HepG2 (cell line): ENCODE measurements at regions not wholly inside any gene's neighbourhood (a gene's known extent, or its start where the extent isn't known, plus 50 kb on each side); places are given as distances from the start of the nearest gene placed in this dataset.

ENCODE experiments used
- ATAC-seq: fragments of 200-7000 bp; cut with Tn5 transposase; 3 replicates; pipeline ENCODE4 v1.9.1; 2020; ENCODE audit warnings: mild to moderate bottlenecking, moderate library complexity
- BruUV-seq: library from RNA; stranded (reverse); fragments of 400-500 nt; replicated peaks from 2 replicates; lab custom pipeline; 2021; lab: Mats Ljungman, UMichigan
- CTCF ChIA-PET: fragments of 300-600 bp; formaldehyde crosslinking; extraction: SDS; loops from one replicate; lab custom pipeline; 2021; ENCODE audit warnings: low total read pairs, inconsistent platforms, low intra/inter-chr PET ratio; lab: Yijun Ruan, JAX
- POLR2A ChIA-PET: fragments of 350-600 bp; sonication (Branson Sonifier 250); formaldehyde crosslinking; loops from one replicate; lab custom pipeline; 2020; ENCODE audit warnings: antibody characterized with exemption, inconsistent platforms; lab: Yijun Ruan, JAX
- DNase-seq: peaks from one replicate; pipeline ENCODE4 v3.0.0-alpha.2; 2015; ENCODE audit warnings: low spot score
- FAIRE-seq: peaks from 3 replicates; lab custom pipeline; 2011; peaks lifted over from hg19 to GRCh38; lab: Jason Lieb, UNC
- H2AFZ ChIP-seq: one replicate; pipeline ENCODE4 v1.6.1; 2011; ENCODE audit warnings: low read length, inconsistent platforms
- H3K27ac ChIP-seq: fragments of 300-600 bp; 3 replicates; pipeline ENCODE4 v1.8.0; 2011; ENCODE audit warnings: mixed run types, mild to moderate bottlenecking, mixed read lengths, low read length, inconsistent platforms; ENCODE audit not compliant: insufficient read depth; ENCODE audit errors: extremely low read length
- H3K27me3 ChIP-seq, 2 experiments: fragments of 200-600 bp in 1 of 2; 2 replicates in 1 of 2; 3 replicates in 1 of 2; pipeline versions ENCODE4 v1.6.0 to v1.8.0; 2011; ENCODE audit warnings: low read length in 2 of 2, mild to moderate bottlenecking in 2 of 2, moderate library complexity in 2 of 2, inconsistent platforms in 1 of 2; ENCODE audit not compliant: insufficient read depth in 2 of 2, control insufficient read depth in 1 of 2
- H3K36me3 ChIP-seq, 2 experiments: fragments of 200-600 bp in 1 of 2; replicated peaks in 1 of 2; 2 replicates in 1 of 2; 3 replicates in 1 of 2; pipeline versions ENCODE4 v1.5.1 to v1.8.0; 2011; ENCODE audit warnings: low read length in 2 of 2, inconsistent platforms in 1 of 2; ENCODE audit not compliant: insufficient read depth in 2 of 2, control insufficient read depth in 1 of 2
- H3K4me1 ChIP-seq: 2 replicates; pipeline ENCODE4 v1.5.1; 2012; ENCODE audit warnings: low read length, inconsistent platforms; ENCODE audit not compliant: insufficient read depth
- H3K4me2 ChIP-seq: 2 replicates; pipeline ENCODE4 v1.6.0; 2011; ENCODE audit warnings: low read depth, low read length, inconsistent platforms
- H3K4me3 ChIP-seq, 3 experiments: fragments of 200-600 bp in 1 of 3; sonication (generic), shearing (Covaris generic) in 1 of 3; replicated peaks in 1 of 3; 2 replicates each; pipeline ENCODE4 v1.5.1; 2011 to 2016; ENCODE audit warnings: low read length in 3 of 3, inconsistent platforms in 2 of 3, low read depth in 2 of 3, mild to moderate bottlenecking in 2 of 3, control low read depth in 1 of 3, mixed read lengths in 1 of 3; ENCODE audit not compliant: insufficient read depth in 1 of 3
- H3K79me2 ChIP-seq: one replicate; pipeline ENCODE4 v1.6.1; 2011; ENCODE audit warnings: low read length, inconsistent platforms; ENCODE audit not compliant: insufficient read depth
- H3K9ac ChIP-seq: 2 replicates; pipeline ENCODE4 v1.6.0; 2011; ENCODE audit warnings: mild to moderate bottlenecking, low read depth, low read length, inconsistent platforms; ENCODE audit not compliant: insufficient read depth
- H3K9me3 ChIP-seq: 2 replicates; pipeline ENCODE4 v1.5.1; 2012; ENCODE audit warnings: mild to moderate bottlenecking, low read length
- H4K20me1 ChIP-seq: 2 replicates; pipeline ENCODE4 v1.6.0; 2011; ENCODE audit warnings: inconsistent platforms, mild to moderate bottlenecking, low read length, moderate library complexity; ENCODE audit not compliant: insufficient read depth
- BRCA1 ChIP-seq: sonication (generic); formaldehyde crosslinking; IDR thresholded peaks from 2 replicates; pipeline ENCODE4 v1.4.0; 2020; ENCODE audit warnings: missing genetic modification reagents
- CAMTA2 ChIP-seq: sonication (generic); formaldehyde crosslinking; IDR thresholded peaks from 2 replicates; pipeline ENCODE4 v1.4.0; 2020; ENCODE audit warnings: mild to moderate bottlenecking, missing genetic modification reagents, borderline replicate concordance
- DNMT3B ChIP-seq: conservative IDR thresholded peaks from 2 replicates; pipeline ENCODE4 v1.6.1; 2016; ENCODE audit warnings: missing biosample characterization, control low read depth
- HNF4A ChIP-seq: sonication (generic); formaldehyde crosslinking; IDR thresholded peaks from 2 replicates; pipeline ENCODE4 v1.4.0; 2020; ENCODE audit warnings: missing genetic modification reagents
- IKZF5 ChIP-seq: IDR thresholded peaks from 2 replicates; pipeline ENCODE4 v1.6.1; 2018; ENCODE audit warnings: missing genetic modification reagents, mild to moderate bottlenecking, missing compliant biosample characterization
- NFIC ChIP-seq: IDR thresholded peaks from 2 replicates; pipeline ENCODE4 v1.6.1; 2012; ENCODE audit warnings: mild to moderate bottlenecking, low read length, inconsistent platforms
- SMC3 ChIP-seq: IDR thresholded peaks from 2 replicates; pipeline ENCODE4 v1.6.1; 2011; ENCODE audit warnings: low read length, improper control_type of control experiment
- ZNF282 ChIP-seq: fragments of 450-650 bp; IDR thresholded peaks from 2 replicates; pipeline ENCODE4 v1.6.1; 2018; ENCODE audit not compliant: partially characterized antibody
- ZNF670 ChIP-seq: sonication (generic); formaldehyde crosslinking; IDR thresholded peaks from 2 replicates; pipeline ENCODE4 v1.8.0; 2022; ENCODE audit warnings: mild to moderate bottlenecking, missing genetic modification reagents, borderline replicate concordance
- ZNF883 ChIP-seq: sonication (generic); formaldehyde crosslinking; IDR thresholded peaks from 2 replicates; pipeline ENCODE4 v1.5.1; 2020; ENCODE audit warnings: mild to moderate bottlenecking, missing genetic modification reagents; ENCODE audit errors: not compliant biosample characterization
- WGBS: methylation state at CpG from one replicate; pipeline ENCODE4 v1.1.6; 2017; ENCODE audit warnings: low lambda C conversion rate; 5-methylcytosine and 5-hydroxymethylcytosine counted together
- in situ Hi-C: cut with HindIII; loops from 2 replicates; pipeline ENCODE4 v1.10.0; 2017; ENCODE audit warnings: low pct_unique_long_range_greater_than_20kb; ENCODE audit not compliant: extremely low pct_ligation_motif_present
- intact Hi-C: fragments of 100-400 bp; cut with micrococcal nuclease; formaldehyde crosslinking; loops from one replicate; pipeline ENCODE4 v1.10.0; 2022; ENCODE audit not compliant: unreplicated experiment

- Histone ChIP-seq H4K20me1 (no peaks in the 10 kb centered on the region), H3K4me2 (no peak overlapping the region), H3K36me3 (no peaks in the 10 kb centered on the region), H3K9ac (no peak overlapping the region), H3K27ac (no peak overlapping the region), H2AFZ (no peak overlapping the region), H3K4me1 (no peaks in the 10 kb centered on the region), H3K9me3 (peaks cover 12% of the 10 kb centered on the region), H3K79me2 (no peaks in the 10 kb centered on the region), H3K27me3 (no peaks in the 10 kb centered on the region), H3K4me3 (no peak overlapping the region)
- in situ Hi-C loops, result no loop called here
- FAIRE-seq (no peak), ATAC-seq (no peak), DNase-seq (no peak)
- no TSS peak for BruUV-seq
- ChIA-PET POLR2A (no interaction called here), CTCF (no interaction called here)
- TF ChIP-seq NFIC (no peak), CAMTA2 (no peak), ZNF282 (no peak), ZNF883 (CRISPR knock-in tag) (no peak), SMC3 (no peak), DNMT3B (CRISPR knock-in tag) (no peak), BRCA1 (CRISPR knock-in tag) (no peak), ZNF670 (CRISPR knock-in tag) (no peak), IKZF5 (no peak), HNF4A (CRISPR knock-in tag) (no peak)
- intact Hi-C loops, result no loop called here
- 0% methylated on average over 3 of the region's 5 CpGs for WGBS
Observed at GRCh38 chr5:104652271-104652861, 1089.8 kb upstream of the NUDT12 start.
